HEK293 (cell line): ENCODE measurements at regions not wholly inside any gene's neighbourhood (a gene's known extent, or its start where the extent isn't known, plus 50 kb on each side); places are given as distances from the start of the nearest gene placed in this dataset.

ENCODE experiments used
- CTCF ChIA-PET: fragments of 350-600 bp; formaldehyde crosslinking; extraction: SDS; loops from one replicate; lab custom pipeline; 2021; ENCODE audit warnings: antibody characterized with exemption; lab: Yijun Ruan, JAX
- POLR2A ChIA-PET: fragments of 300-600 bp; formaldehyde crosslinking; extraction: SDS; loops from one replicate; lab custom pipeline; 2020; ENCODE audit warnings: antibody characterized with exemption, inconsistent platforms; lab: Yijun Ruan, JAX
- H3K27ac ChIP-seq: fragments of 200-500 bp; sonication (Bioruptor generic); 2 replicates; pipeline ENCODE4 v1.5.1; 2014; ENCODE audit warnings: low read depth, low read length, control low read depth, inconsistent platforms; ENCODE audit errors: extremely low read depth
- H3K36me3 ChIP-seq, 2 experiments: fragments of 200-500 bp in 1 of 2; sonication (Bioruptor generic) in 1 of 2; 1 replicate in 1 of 2; 2 replicates in 1 of 2; pipeline ENCODE4 v1.5.1; 2014 to 2017; ENCODE audit warnings: inconsistent platforms in 2 of 2, low read length in 2 of 2; ENCODE audit not compliant: control insufficient read depth in 2 of 2, insufficient read depth in 1 of 2
- H3K4me1 ChIP-seq: fragments of 200-500 bp; sonication (Bioruptor generic); 2 replicates; pipeline ENCODE4 v1.5.1; 2014; ENCODE audit warnings: mild to moderate bottlenecking, low read length, inconsistent platforms; ENCODE audit not compliant: control insufficient read depth, insufficient read depth
- H3K4me3 ChIP-seq: 2 replicates; pipeline ENCODE4 v1.5.1; 2011; ENCODE audit warnings: low read depth, mild to moderate bottlenecking, control low read depth, low read length, moderate library complexity
- H3K9me3 ChIP-seq: fragments of 200-500 bp; sonication (Bioruptor generic); 2 replicates; pipeline ENCODE4 v1.5.1; 2014; ENCODE audit warnings: low read depth, low read length, inconsistent platforms; ENCODE audit not compliant: control insufficient read depth, insufficient read depth
- AEBP2 ChIP-seq: fragments of 450-650 bp; formaldehyde crosslinking; IDR thresholded peaks from 2 replicates; pipeline ENCODE4 v1.5.1; 2016; ENCODE audit warnings: missing biosample characterization, missing genetic modification characterization, borderline replicate concordance
- IKZF3 ChIP-seq: fragments of 450-650 bp; IDR thresholded peaks from 2 replicates; pipeline ENCODE4 v1.5.0; 2018; ENCODE audit warnings: missing biosample characterization, mild to moderate bottlenecking, missing genetic modification characterization, moderate library complexity
- KLF7 ChIP-seq: fragments of 450-650 bp; formaldehyde crosslinking; IDR thresholded peaks from 2 replicates; pipeline ENCODE4 v1.5.1; 2016; ENCODE audit warnings: missing biosample characterization, missing genetic modification characterization, borderline replicate concordance
- OSR2 ChIP-seq: fragments of 450-650 bp; formaldehyde crosslinking; IDR thresholded peaks from 2 replicates; pipeline ENCODE4 v1.5.1; 2016; ENCODE audit warnings: missing biosample characterization, missing genetic modification characterization
- PRDM4 ChIP-seq: fragments of 450-650 bp; formaldehyde crosslinking; IDR thresholded peaks from 2 replicates; pipeline ENCODE4 v1.5.1; 2017; ENCODE audit warnings: missing biosample characterization, missing genetic modification characterization
- ZFP41 ChIP-seq: fragments of 450-650 bp; formaldehyde crosslinking; IDR thresholded peaks from 2 replicates; pipeline ENCODE4 v1.5.1; 2016; ENCODE audit warnings: missing biosample characterization, missing genetic modification characterization, borderline replicate concordance
- ZIC2 ChIP-seq: fragments of 450-650 bp; formaldehyde crosslinking; IDR thresholded peaks from 2 replicates; pipeline ENCODE4 v1.5.1; 2016; ENCODE audit warnings: missing biosample characterization, missing genetic modification characterization
- ZNF148 ChIP-seq: fragments of 450-650 bp; formaldehyde crosslinking; IDR thresholded peaks from 2 replicates; pipeline ENCODE4 v1.5.0; 2017; ENCODE audit warnings: missing biosample characterization, missing genetic modification characterization, borderline replicate concordance
- ZNF19 ChIP-seq: fragments of 450-650 bp; formaldehyde crosslinking; IDR thresholded peaks from 2 replicates; pipeline ENCODE4; 2016; ENCODE audit warnings: missing biosample characterization, missing genetic modification characterization, low read depth
- ZNF202 ChIP-seq: fragments of 450-650 bp; formaldehyde crosslinking; IDR thresholded peaks from 2 replicates; pipeline ENCODE4 v1.5.1; 2016; ENCODE audit warnings: missing biosample characterization, missing genetic modification characterization, borderline replicate concordance
- ZNF221 ChIP-seq: fragments of 450-650 bp; formaldehyde crosslinking; IDR thresholded peaks from 2 replicates; pipeline ENCODE4 v1.5.1; 2017; ENCODE audit warnings: missing biosample characterization, missing genetic modification characterization, borderline replicate concordance
- ZNF26 ChIP-seq: fragments of 450-650 bp; formaldehyde crosslinking; IDR thresholded peaks from 2 replicates; pipeline ENCODE4 v1.5.1; 2016; ENCODE audit warnings: missing biosample characterization, missing genetic modification characterization
- ZNF311 ChIP-seq: fragments of 450-650 bp; formaldehyde crosslinking; IDR thresholded peaks from 2 replicates; pipeline ENCODE4 v1.5.1; 2017; ENCODE audit warnings: missing biosample characterization, missing genetic modification characterization, borderline replicate concordance
- ZNF350 ChIP-seq: fragments of 450-650 bp; formaldehyde crosslinking; IDR thresholded peaks from 2 replicates; pipeline ENCODE4 v1.5.0; 2017; ENCODE audit warnings: missing biosample characterization, mild to moderate bottlenecking, missing genetic modification characterization
- ZNF610 ChIP-seq: fragments of 450-650 bp; formaldehyde crosslinking; IDR thresholded peaks from 2 replicates; pipeline ENCODE4 v1.5.1; 2016; ENCODE audit warnings: missing biosample characterization, missing genetic modification characterization, borderline replicate concordance
- ZNF639 ChIP-seq: fragments of 450-650 bp; formaldehyde crosslinking; IDR thresholded peaks from 2 replicates; pipeline ENCODE4 v1.5.1; 2016; ENCODE audit warnings: missing biosample characterization, missing genetic modification characterization
- ZSCAN16 ChIP-seq: fragments of 450-650 bp; formaldehyde crosslinking; IDR thresholded peaks from 2 replicates; pipeline ENCODE4 v1.5.1; 2016; ENCODE audit warnings: missing biosample characterization, missing genetic modification characterization
- ZSCAN30 ChIP-seq: fragments of 450-650 bp; IDR thresholded peaks from 2 replicates; pipeline ENCODE4 v1.5.1; 2018; ENCODE audit warnings: missing biosample characterization, mild to moderate bottlenecking, missing genetic modification characterization, moderate library complexity

- CTCF ChIA-PET, result interaction anchor here (0.6 to 0.8 kb wide), 2 partner anchors 172 to 485 kb away, joined by 3 to 4 read pairs; no protein-coding TSS in a partner anchor
- TF ChIP-seq ZNF148, result no peak
- TF ChIP-seq ZNF311 (tag by site-specific recombination), result no peak
- TF ChIP-seq ZIC2 (tag by site-specific recombination), result peak; percentile 68; the same call in 1 of the 2 replicates
- TF ChIP-seq AEBP2, result no peak
These were observed 66.0 kb upstream of the OLIG3 start for GRCh38 chr6:137560184-137560563.

GRCh38 chr6:137568067-137568466 lies 73.9 kb upstream of the OLIG3 start:
- no peak for TF ChIP-seq ZNF148
- ChIA-PET POLR2A (no interaction called here), CTCF (interaction anchor here (0.7 kb wide), 1 partner anchor 22 kb away, joined by 3 read pairs; no protein-coding TSS in a partner anchor)
- H3K9me3 ChIP-seq, result no peaks in the 10 kb centered on the region
- no peak overlapping the region for H3K4me3 ChIP-seq
- H3K4me1 ChIP-seq, result peaks cover 11% of the 10 kb centered on the region
- H3K36me3 ChIP-seq, result no peaks in the 10 kb centered on the region
- no peak overlapping the region for H3K27ac ChIP-seq

More at GRCh38 chr6:137560184-137560563, 66.0 kb upstream of the OLIG3 start:
- Histone ChIP-seq H3K36me3 (no peaks in the 10 kb centered on the region), H3K9me3 (no peaks in the 10 kb centered on the region), H3K4me3 (no peak overlapping the region), H3K27ac (no peak overlapping the region), H3K4me1 (no peaks in the 10 kb centered on the region)
- POLR2A ChIA-PET, result no interaction called here

- peaks cover 13% of the 10 kb centered on the region for H3K4me1 ChIP-seq
- ChIA-PET CTCF (interaction anchor here (0.6 to 2.2 kb wide), 10 partner anchors 9 to 385 kb away, joined by 3 to 9 read pairs (median 3); no protein-coding TSS in a partner anchor), POLR2A (no interaction called here)
- TF ChIP-seq IKZF3 (peak; percentile 49; the same call in 1 of the 2 replicates), ZFP41 (tag by site-specific recombination) (no peak), ZSCAN16 (tag by site-specific recombination) (peak; percentile 46; the same call in 1 of the 2 replicates), OSR2 (tag by site-specific recombination) (peak; percentile 69; the same call in 1 of the 2 replicates), ZNF19 (tag by site-specific recombination) (no peak), ZNF350 (tag by site-specific recombination) (no peak), ZNF610 (tag by site-specific recombination) (no peak; the same call in 1 of the 2 replicates), KLF7 (tag by site-specific recombination) (peak; percentile 57; the same call in 1 of the 2 replicates), PRDM4 (tag by site-specific recombination) (0 out of 2 replicates have a peak, but pooled peaks have one; percentile 45), ZNF26 (no peak), ZNF639 (no peak), ZNF221 (no peak), ZSCAN30 (tag by site-specific recombination) (peak; percentile 94), ZNF202 (no peak)
These were observed 76.2 kb upstream of the OLIG3 start for GRCh38 chr6:137570393-137570792.

More at GRCh38 chr6:137570393-137570792, 76.2 kb upstream of the OLIG3 start:
- H3K27ac ChIP-seq, result 0 out of 2 replicates have a peak overlapping the region, but pooled peaks have one; percentile 21
- no peak overlapping the region for H3K4me3 ChIP-seq
- H3K9me3 ChIP-seq, result no peaks in the 10 kb centered on the region
- H3K36me3 ChIP-seq, result no peaks in the 10 kb centered on the region
